ENCODE measurements at regions not wholly inside any gene's neighbourhood (a gene's known extent, or its start where the extent isn't known, plus 50 kb on each side); places are given as distances from the start of the nearest gene placed in this dataset.

DNA sequence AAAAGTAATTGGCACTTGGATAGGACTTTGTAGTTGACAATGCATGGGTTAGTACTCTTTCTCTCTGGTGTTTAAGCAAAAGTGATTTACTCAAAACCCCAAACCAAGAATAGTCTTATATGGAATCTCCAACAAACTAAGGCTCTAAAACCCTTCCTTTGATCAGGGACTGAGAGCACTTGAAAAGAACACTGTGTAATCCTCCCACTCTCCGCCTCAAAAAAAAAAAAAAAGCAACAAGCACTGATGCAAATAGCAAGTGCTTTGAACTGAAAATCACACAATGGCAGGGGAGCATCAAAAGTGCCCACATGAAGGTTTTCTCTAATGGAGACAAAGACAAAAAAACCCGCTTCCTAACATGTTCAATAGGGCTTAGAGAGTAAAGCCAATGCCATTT, 467.9 kb upstream of the AUTS2 start:
- DNase-seq, result no peak

DNA sequence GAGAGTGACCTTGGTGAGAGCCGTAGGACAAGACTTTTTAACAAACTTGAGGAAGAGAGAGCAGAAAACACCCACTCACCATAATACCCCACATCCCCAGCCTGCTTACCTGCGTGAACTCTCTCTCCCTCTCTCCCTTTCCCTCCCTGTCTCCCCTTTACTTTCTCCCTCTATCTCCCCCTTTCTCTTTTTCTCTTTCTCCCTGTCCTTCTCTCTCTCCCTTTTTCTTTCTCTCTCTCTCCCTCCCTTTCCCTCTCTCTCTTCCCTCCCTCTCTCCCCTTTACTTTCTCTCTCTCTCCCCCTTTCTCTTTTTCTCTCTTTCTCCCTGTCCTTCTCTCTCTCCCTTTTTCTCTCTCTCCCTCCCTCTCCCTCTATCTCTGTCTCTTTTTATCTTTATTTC, 464.0 kb upstream of the AUTS2 start:
- DNase-seq, result no peak

DNA sequence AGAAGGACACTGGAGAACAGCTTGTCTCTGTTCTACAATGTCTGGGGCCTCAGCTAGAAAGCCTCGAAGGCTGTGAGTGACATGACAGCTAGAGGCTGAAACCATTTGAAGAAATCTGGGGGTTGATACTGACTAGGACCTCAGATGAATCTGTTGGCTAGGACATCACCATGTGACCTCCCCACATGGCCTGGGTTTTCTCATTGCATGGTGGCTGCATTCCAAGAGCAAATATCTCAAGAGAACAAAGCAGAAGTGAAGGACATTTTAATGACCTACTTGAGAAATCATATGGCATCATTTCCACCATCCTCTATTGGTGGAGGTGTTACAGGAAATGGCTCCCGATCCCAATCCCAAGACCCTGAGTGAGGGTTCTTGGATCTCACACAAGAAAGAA, 450.6 kb upstream of the AUTS2 start:
- DNase-seq, result no peak

DNA sequence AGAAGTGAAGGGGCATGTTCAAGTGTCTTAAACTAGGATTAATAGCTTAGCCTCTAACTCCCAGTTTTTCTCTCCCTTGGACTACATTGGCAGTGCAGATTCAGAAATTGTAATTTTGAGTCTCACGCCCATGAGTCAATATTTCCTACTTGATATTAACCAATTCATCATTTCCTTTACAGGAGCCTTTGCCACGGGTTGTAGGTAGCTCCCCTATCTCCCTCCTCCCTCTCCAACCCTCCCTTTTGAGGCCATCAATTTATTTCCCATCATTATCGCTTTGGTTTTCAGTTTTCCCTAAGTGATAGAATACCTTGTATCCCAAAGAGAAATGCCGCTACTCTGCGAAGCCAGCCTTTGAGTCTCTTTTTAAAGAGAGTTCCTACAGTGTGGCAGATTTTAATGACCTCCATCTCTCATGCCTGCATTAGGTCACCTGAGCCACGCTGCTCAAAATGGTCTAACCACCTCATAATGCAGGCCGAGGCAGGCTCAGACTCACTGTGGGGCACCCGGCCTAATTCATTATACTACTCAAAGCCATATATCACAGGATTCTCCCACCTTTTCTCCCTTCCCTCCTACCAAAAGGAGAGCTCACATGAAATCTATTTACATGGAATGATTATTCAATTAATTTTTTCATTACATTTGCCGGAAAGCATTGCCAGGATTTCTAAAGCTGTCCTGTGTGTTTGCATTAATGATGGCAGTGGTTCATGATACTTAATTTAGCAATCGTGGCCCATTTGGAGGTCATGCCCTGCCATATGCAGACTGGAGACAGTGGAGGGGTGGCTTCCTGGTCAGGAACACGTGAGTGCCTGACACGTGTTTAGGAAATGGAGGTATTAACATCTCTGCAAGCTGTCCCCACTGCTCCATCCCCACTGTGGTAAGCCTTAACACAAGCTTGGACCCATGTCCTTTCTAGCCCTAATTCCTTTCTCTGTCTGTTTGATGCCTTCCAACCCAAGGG, 448.2 kb upstream of the AUTS2 start:
- no peak for DNase-seq

DNA sequence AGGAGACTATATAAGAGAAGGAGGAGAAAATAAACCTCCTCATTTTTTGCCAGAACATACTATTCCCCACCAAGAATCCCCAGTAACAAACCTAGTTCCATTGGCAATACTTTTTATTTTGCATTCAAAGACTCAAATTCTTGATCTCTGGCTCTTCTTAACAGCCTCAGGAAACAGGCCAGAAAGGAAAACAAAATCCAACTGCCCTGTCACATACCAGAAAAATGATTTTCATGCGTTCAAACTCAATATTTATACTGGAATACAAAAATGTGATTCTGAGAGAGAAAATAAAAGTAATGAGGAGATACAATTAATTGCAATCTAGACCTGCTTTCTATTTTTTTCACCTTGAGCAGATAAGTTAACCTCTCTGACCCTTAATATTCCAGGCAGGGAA, 435.9 kb upstream of the AUTS2 start:
- DNase-seq, result no peak

DNA sequence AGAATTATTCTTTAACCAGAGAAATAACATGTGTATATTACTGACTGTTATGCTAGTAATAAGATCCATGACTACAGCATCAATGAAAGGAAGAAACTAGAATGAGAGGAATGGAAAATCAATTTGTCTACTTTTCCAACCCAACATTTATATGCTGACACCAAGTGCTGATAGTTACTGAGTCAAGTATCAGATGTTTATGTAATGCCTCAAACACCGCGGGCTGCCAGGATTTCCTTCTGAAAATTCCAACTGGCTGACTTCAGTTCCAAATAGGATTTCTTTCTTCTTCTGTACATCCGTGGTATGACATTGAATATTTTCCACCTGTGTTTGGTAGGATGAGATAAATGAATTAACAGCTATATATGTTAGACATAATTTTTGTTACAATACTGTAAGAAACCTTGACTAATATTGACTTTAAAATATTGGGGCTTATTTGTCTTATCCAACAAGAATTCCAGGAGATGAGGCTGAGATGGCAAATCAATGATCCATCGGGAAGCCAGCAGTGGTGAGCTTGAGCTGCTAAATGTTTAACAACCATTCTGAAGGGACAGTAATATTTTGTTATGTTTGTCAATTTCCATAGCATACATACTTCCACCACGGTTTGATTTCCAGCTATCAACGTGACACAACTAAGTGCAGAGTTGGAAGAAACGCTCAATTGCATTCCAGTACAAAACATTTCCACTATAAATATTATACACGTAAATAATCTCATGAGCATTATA, 435.2 kb upstream of the AUTS2 start:
- DNase-seq, result no peak

DNA sequence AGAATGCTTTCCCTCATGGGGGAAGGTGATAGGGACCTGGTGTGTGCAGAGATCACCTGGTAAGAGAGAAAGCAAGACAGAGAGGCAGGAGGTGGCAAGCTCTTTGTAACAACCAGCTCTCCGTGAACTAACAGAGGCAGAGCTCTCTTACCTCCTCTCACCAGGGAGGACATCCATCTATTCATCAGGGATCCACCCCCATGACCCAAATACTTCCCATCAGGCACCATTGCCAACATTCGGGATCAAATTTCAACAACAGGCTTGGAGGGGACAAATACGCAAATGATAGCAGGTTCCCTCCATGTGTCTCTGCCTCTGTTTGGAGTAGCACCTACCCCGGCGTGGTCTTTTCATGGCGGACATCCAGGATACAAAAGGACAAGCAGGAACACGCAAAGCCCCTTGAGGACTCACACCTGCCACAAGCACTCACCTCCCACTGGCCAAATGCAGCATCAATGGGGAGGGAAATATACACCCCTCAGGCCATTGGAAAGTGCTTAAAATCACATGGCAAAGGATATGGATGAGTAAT, 431.2 kb upstream of the AUTS2 start:
- no peak for DNase-seq

DNA sequence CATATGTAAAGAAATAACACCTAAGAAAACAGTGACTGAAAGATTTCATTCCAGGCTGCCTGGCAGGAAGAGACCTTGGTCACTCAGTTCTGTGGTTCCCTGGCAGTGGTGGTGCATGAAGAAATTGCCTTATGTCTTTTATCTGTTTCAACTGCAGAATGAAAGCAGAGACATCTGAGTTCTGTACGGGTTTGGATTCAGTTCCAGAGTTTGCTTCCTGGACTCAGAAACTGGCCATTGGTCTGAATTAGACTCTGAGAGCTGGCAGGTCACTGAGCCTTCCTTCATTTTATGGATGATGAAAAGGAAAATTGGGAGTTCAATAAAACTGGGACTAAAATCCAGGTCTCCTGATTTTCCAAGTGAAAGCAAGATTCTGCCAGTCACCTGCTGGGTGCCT, 428.9 kb upstream of the AUTS2 start:
- DNase-seq, result no peak

DNA sequence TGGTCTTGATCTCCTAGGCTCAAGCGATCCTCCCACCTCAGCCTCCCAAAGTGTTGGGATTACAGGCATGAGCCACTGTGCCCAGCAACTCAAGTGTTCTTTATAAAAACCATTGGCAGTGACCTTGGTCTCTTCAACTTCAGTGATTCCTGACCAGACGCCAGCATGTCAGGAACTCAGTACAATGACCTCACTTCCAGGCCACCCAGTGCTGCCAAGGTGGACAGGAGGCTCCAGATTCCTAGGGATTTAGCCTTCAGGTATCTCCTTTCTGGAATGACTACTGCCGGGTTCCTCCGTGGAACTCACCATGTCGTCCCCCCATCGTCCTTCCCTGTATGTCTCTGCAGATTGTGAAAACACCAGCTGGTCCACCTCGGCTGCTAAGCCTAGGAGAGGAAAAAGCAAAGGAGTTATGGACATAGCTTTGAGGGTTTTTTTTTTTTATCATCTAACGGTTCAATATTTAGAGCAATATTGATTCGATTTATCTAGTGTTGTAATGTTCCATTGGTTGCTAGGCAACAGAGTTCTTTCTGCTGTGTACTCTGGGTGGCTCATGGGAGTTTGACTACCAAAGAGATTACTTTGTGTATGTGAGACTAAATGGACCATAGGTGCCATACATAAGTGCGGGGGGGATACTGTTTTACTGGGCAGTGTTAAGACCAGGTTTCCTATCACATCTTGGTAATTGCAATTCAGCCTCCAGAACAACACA, 425.8 kb upstream of the AUTS2 start:
- DNase-seq, result no peak

DNA sequence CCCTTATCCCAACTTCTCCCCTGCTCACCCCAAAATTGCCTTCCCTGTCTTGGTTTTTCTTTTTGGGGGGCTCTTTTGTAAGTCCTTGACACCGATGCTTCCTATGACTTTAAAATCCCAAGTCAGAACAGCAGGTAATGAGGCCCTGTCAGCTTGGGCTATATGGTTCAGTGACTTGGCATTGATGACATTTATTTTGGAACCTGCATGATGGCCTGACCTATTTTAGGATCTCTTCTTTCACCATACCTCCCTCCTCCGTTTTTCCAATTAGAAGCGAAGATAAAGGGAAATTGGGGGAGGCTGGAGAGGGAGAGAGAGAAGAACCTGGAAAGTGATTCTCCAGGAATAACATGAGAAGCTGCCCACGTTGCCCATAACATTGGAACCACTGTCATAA, 424.9 kb upstream of the AUTS2 start:
- DNase-seq, result no peak

DNA sequence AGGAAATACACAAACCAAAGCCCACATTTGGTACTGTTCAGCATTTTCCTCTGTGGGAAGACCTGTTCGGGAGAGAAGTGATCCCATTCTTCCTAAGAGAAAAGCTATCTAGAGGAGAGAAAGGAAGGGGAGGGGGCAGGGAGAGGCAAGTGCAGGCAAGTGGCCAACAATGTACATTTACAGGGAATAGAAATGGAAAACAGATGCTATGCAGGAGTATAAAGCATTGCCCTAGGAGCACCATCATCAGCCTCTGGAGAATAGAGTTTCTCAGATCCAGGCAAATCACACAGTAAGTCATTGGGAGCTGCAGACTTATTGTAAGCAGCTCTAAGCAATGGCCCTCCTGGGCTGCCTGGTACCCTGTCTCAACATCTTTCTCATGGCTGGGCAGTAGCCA, 424.4 kb upstream of the AUTS2 start:
- no peak for DNase-seq

DNA sequence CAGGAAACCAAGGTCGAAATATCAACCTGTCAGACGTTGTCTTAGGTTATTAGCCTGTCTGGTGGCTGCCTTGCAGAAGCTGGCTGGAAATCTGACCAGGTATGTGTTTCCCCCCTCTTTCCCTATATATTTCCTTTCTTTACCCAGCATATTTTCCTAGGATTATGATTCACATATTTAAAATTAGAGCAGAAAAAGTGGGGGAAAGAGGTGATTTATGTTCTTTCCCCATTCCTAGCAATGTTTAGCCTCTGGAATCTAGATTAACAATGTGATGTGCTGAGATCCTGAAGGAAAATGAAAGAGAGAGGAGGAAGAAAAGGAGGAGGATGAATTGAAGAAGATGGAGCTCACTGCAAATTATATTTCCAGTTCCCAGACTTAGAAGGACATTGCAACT, 421.4 kb upstream of the AUTS2 start:
- DNase-seq, result no peak

DNA sequence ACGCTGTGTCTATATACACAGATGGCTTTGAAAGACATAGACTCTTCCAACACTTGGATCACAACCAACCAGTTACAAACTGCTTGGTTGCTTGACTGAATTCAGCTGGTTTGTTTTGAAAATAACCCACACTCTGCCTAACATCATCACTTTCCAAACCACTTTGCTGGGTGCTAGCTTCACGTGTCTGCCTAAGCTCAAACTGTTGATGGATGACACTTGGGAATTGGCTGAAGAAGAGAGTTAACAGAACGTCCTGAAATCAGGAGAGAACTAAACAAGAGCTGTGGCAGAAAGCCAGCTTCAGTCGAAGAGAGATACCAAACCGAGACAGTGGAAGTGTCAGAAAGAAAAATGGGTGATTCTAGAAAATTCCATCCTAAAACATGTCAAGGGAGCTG, 420.8 kb upstream of the AUTS2 start:
- no peak for DNase-seq

DNA sequence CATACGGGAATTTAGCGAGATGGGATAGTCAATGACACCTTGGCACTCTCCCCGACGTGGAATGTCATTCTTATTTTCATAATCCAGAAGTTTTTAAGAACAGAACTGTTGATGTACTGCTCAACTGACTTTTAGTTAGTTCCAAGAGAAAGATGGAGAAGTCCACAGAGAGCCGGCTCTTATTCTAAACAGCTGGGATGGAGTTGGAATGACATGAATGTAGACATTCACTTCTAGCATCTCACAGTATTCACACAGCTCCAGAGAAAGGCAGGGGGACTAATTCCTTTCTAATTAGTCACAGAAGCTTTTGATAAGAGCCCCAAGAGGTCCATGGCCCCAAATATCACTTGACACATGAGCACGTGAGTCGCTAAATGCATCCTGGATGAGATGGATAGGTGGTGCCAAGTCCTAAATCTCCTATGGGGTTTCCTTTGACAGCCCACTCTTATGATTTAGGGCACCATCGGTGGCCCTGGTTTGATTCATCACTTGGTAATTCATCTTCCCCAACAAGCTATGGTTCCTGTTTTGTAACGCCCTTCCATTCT, 420.3 kb upstream of the AUTS2 start:
- no peak for DNase-seq

DNA sequence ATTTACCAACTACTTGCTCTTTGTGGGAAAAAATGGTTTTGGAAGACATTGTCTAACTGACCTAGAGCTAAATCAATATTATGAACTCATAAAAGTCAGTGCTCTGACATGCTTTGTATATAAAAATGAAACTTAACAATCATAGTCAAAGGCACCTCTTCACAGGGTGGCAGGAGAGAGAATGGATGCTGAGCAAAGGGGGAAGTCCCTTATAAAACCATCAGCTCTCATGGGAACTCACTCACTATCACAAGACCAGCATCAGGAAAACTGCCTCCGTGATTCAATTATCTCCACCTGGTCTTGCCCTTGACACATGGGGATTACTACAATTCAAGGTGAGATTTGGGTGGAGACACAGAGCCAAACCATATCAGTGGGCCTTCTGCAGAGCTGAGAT, 417.6 kb upstream of the AUTS2 start:
- DNase-seq, result no peak

DNA sequence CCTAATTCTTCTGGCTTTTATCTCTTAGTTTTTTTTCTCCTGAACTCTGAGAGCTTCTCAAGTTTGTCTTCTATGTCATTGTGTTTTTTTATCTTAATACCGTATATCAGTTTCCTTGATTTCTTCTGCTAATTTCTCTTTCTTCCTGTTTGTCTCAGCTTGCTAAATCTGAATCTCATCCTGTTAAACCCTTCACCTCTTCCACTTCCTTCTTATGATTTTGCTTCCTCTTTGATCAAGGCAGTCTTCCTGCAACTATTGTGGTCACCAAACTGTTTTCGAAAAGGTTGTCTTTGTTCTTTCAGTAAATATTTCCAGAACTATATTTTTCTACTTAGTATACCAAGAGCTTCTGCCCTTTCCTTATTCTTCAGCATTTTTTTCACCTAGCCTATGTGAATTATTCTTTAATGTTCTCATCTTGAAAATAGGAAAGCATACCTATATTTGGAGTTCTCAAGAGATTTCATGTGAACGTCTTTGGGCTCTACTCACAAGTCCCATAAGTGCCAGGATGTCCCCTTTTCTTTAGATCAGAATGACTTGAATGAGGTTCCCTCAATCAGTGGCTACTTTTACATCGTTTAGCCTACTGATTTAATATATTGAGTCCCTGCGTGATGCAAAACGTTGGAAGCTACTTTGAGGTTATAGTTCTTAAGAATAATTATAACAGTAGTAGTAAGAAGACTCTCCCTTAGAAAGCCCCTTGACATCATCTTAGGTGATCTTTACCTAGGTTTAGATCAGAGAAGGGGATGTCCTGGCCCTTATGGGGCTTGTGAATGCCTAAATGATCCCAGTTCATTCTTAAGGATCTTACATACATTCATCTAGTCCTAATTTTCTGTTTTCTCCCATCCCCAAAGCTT, 415.4 kb upstream of the AUTS2 start:
- peak; percentile 18 for DNase-seq

DNA sequence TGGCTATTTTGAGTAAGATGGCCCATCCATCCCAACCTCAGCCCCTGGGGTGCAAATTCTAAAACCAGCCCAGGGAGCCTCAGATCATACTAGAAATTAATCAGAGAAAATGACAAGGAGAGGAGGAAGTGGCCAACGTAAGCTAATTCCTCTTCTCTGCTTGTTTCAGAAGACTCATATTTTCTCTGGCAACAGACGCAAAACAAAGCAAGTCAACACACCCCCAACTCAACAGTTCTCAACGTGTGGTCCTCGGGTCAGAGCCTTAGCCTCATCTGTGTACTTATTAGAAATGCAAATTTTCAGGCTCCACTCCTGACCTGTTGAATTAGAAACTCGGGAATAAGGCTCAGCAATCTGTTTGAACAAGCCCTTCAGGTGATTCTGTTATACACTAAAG, 413.9 kb upstream of the AUTS2 start:
- peak; percentile 32 for DNase-seq

DNA sequence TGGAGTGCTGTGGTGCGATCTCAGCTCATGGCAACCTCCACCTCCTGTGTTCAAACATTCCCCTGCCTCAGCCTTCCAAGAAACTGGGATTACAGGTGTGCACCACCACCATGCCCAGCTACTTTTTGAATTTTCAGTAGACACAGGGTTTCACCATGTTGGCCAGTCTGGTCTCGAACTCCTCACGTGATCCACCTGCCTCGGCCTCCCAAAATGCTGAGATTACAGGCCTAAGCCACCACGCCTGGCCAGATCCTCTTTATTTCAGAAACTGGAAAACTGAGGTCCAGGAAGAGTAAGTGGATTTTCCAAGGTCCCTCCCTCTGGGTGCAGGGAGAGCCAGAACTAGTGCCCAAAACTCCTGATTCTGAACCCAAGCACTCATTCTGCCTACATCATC, 413.1 kb upstream of the AUTS2 start:
- DNase-seq, result no peak

DNA sequence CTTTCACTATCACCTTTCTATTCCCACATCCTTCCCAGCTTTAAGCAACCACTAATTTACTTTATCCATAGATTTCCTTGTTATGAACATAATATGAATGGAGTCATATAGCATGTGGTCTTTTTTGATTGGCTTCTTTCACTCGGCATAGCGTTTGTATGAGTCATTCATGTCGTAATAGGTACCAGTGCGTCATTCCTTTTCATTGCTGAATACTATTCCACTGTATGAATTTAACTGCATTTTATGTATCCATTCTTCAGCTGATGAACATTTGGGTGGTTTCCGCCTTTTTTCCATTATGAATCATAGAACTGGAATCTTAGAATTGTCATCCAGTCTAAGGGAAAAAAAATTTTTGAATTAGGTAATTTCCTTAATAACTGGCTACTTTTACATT, 411.3 kb upstream of the AUTS2 start:
- DNase-seq, result no peak

DNA sequence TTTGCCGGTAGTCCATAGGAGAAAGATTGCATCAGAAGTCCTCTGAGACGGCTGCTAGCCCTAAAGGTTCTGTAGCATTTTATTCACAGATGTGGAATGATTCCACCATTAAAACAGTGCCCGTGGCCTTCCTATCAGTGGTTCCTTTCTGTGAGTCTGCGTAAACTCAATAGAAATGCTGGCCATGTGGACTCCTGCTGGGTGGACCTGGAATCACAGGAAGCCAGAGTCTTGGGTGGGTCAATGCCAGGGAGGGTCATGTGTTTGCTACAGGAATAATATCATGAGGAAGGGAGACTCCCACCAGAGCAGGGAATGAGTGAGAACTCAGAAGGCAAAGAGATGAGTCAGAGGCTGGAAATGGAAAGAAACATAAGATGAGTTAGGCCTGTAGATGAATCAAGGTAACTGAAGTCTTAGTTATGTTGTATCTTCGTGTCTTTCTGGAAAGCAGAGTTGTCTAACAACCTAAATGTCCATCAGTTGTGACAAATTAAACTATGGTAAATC, 410.4 kb upstream of the AUTS2 start:
- no peak for DNase-seq

DNA sequence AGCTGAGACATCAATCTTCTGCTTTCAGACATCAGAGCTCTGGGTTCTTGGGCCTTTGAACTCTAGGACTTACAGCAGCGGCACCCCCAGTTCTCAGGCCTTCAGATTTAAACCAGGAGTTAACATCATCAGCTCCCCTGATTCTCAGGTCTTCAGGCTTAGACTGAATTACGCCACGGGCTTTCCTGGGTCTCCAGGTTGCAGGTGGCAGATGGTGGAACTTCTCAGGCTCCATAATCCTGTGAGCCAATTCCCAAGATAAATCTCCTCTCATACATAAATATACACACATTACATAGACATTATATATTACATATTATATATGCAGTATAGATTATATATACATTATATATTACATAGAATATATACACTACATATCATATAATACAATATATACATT, 408.9 kb upstream of the AUTS2 start:
- DNase-seq, result no peak

DNA sequence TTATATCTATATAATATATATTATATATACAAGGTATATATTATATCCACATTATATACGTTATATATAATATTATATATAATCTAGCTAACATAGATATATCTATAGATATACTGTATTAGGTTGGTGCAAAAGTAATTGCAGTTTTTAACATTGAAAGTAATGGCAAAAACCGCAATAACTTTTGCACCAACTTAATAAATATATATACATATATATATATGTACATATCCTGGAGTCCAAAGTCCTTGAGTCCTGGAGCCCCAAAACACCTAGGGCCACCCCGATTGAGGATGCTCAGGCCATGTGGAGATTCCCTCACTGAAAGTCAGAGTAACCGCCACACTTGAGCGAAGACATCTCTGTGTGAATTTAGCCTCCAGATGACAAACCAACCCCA, 408.2 kb upstream of the AUTS2 start:
- no peak for DNase-seq
